Muscle layer of duodenum (tissue), 2 donors: ENCODE measurements at regions not wholly inside any gene's neighbourhood (a gene's known extent, or its start where the extent isn't known, plus 50 kb on each side); places are given as distances from the start of the nearest gene placed in this dataset.
"Not testable (repeated sequence)": the region's sequence is repeated elsewhere in the genome, so short reads cannot be mapped to it uniquely, and the experiment has no call there.

Experiments used
- H3K27ac ChIP-seq: one replicate; pipeline ENCODE4 v1.7.0; 2013; ENCODE audit warnings: mild to moderate bottlenecking, low read length
- H3K27me3 ChIP-seq: one replicate; pipeline ENCODE4 v1.7.0; 2013; ENCODE audit warnings: low read depth, mild to moderate bottlenecking, control low read depth, low read length
- H3K36me3 ChIP-seq, 2 donors: one replicate each; pipeline ENCODE4 v1.7.0; 2013; ENCODE audit warnings: low read length in 2 of 2, control low read depth in 1 of 2, mild to moderate bottlenecking in 1 of 2; ENCODE audit not compliant: insufficient read depth in 2 of 2, control insufficient read depth in 1 of 2
- H3K4me1 ChIP-seq, 2 donors: one replicate each; pipeline ENCODE4 v1.7.0; 2013; ENCODE audit warnings: low read length in 2 of 2, mild to moderate bottlenecking in 2 of 2, control low read depth in 1 of 2, moderate library complexity in 1 of 2; ENCODE audit not compliant: insufficient read depth in 2 of 2, control insufficient read depth in 1 of 2
- H3K4me3 ChIP-seq, 2 donors: one replicate each; pipeline ENCODE4 v1.7.0; 2013; ENCODE audit warnings: low read length in 2 of 2, low read depth in 1 of 2, mild to moderate bottlenecking in 1 of 2
- H3K9me3 ChIP-seq, 2 donors: one replicate each; pipeline ENCODE4 v1.7.0; 2013; ENCODE audit warnings: low read length in 2 of 2, control low read depth in 1 of 2, mild to moderate bottlenecking in 1 of 2; ENCODE audit not compliant: control insufficient read depth in 1 of 2
- donor health status: healthy.

DNA sequence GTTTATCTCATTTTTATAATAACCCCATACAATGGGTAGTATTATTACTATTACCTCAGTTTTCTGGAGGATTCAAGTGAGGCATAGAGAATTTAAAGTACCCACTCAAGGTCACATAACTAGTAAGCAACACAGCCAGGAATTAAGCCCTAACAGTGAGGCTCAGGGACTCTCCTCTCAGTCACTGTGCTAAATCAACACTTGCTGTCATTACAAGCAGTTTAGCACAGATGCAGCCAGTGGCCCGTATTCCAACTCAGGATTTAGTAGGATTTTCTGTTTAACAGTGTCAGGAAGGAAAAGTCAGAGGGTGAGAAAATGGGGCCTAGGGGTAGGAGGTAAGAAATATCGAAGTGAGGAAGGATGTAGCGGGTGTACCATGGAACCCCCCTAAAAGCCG lies 536.9 kb downstream of the TMEM114 start:
- H3K4me3 ChIP-seq: no peak overlapping the region
- H3K36me3 ChIP-seq: no peaks in the 10 kb centered on the region
- no peaks in the 10 kb centered on the region for H3K27me3 ChIP-seq
- no peaks in the 10 kb centered on the region for H3K4me1 ChIP-seq
- H3K27ac ChIP-seq: no peak overlapping the region
- no peaks in the 10 kb centered on the region for H3K9me3 ChIP-seq

GRCh38 chr16:8048433-8048832 lies 541.9 kb downstream of the TMEM114 start:
- Histone ChIP-seq H3K9me3 (peaks cover 0 to 3% of the 10 kb centered on the region in 2 donors), H3K27ac (no peak overlapping the region), H3K27me3 (no peaks in the 10 kb centered on the region)

GRCh38 chr16:8047736-8048135 lies 542.6 kb downstream of the TMEM114 start:
- H3K27ac ChIP-seq: no peak overlapping the region
- no peaks in the 10 kb centered on the region for H3K36me3 ChIP-seq
- H3K27me3 ChIP-seq: no peaks in the 10 kb centered on the region
- no peak overlapping the region for H3K4me3 ChIP-seq
- H3K4me1 ChIP-seq: no peaks in the 10 kb centered on the region
- peaks cover 0 to 3% of the 10 kb centered on the region in 2 donors for H3K9me3 ChIP-seq

More at GRCh38 chr16:8048433-8048832, 541.9 kb downstream of the TMEM114 start:
- Histone ChIP-seq H3K4me1 (no peaks in the 10 kb centered on the region), H3K4me3 (no peak overlapping the region), H3K36me3 (no peaks in the 10 kb centered on the region)

DNA sequence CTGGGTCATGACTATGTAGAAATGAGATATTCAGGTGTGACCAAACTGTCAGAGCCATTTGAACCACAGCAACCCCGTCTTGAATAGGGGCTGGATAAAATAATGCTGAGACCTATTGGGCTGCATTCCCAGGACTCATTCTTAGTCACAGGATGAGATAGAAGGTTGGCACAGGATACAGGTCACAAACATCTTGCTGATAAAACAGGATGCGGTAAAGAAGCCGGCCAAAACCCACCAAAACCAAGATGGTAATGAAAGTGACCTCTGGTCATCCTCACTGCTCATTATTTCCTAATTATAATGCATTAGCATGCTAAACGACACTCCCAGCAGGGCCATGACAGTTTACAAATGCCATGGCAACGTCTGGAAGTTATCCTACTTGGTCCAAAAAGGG lies 545.5 kb downstream of the TMEM114 start:
- Histone ChIP-seq H3K4me1 (no peaks in the 10 kb centered on the region), H3K27ac (no peak overlapping the region)

GRCh38 chr16:8032406-8032805 lies 557.9 kb downstream of the TMEM114 start:
- Histone ChIP-seq H3K4me3 (no peak overlapping the region), H3K27me3 (no peaks in the 10 kb centered on the region), H3K4me1 (no peaks in the 10 kb centered on the region), H3K9me3 (no peaks in the 10 kb centered on the region), H3K36me3 (no peaks in the 10 kb centered on the region), H3K27ac (no peak overlapping the region)

More for the DNA sequence above, 545.5 kb downstream of the TMEM114 start:
- Histone ChIP-seq H3K36me3 (no peaks in the 10 kb centered on the region), H3K9me3 (peaks cover 0 to 3% of the 10 kb centered on the region in 2 donors), H3K27me3 (no peaks in the 10 kb centered on the region), H3K4me3 (no peak overlapping the region)

GRCh38 chr16:8030004-8030403 lies 560.3 kb downstream of the TMEM114 start:
- H3K36me3 ChIP-seq, H3K4me1 ChIP-seq, H3K4me3 ChIP-seq, H3K27ac ChIP-seq, H3K27me3 ChIP-seq, H3K9me3 ChIP-seq: not testable (repeated sequence)

- Histone ChIP-seq H3K4me1 (no peaks in the 10 kb centered on the region), H3K27me3 (no peaks in the 10 kb centered on the region), H3K27ac (no peak overlapping the region), H3K9me3 (no peaks in the 10 kb centered on the region), H3K36me3 (no peaks in the 10 kb centered on the region), H3K4me3 (no peak overlapping the region)
Measured at GRCh38 chr16:8026450-8026849, 563.9 kb downstream of the TMEM114 start.

DNA sequence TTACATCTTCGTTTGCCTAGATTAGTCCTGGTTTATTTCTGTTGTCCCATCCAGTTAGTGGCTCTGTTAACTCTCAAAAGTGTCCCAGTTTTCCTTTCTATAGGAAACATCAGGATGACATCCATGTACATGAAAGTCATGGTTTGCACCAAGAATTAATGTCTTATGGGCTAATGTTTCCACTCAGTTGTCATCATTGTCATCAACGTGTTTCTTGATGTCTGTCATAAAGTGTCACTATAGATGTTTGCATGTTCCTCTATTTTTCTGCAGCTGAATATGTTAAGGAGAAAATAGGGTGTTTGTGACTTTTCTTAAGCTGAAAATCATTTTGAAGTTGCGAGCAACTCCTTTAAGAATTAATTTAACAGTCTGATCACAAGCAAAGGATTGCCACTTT lies 567.0 kb downstream of the TMEM114 start:
- Histone ChIP-seq H3K4me3 (no peak overlapping the region), H3K27ac (no peak overlapping the region), H3K27me3 (no peaks in the 10 kb centered on the region), H3K4me1 (no peaks in the 10 kb centered on the region), H3K9me3 (no peaks in the 10 kb centered on the region), H3K36me3 (no peaks in the 10 kb centered on the region)

- no peak overlapping the region for H3K4me3 ChIP-seq
- no peaks in the 10 kb centered on the region for H3K27me3 ChIP-seq
- no peaks in the 10 kb centered on the region for H3K36me3 ChIP-seq
- no peak overlapping the region for H3K27ac ChIP-seq
- H3K9me3 ChIP-seq: no peaks in the 10 kb centered on the region
- H3K4me1 ChIP-seq: no peaks in the 10 kb centered on the region
Measured at GRCh38 chr16:8005096-8005860, 585.0 kb downstream of the TMEM114 start.

GRCh38 chr16:7998789-7999453 lies 591.4 kb downstream of the TMEM114 start:
- H3K4me1 ChIP-seq: no peaks in the 10 kb centered on the region
- H3K27ac ChIP-seq: no peak overlapping the region
- H3K9me3 ChIP-seq: no peaks in the 10 kb centered on the region
- H3K4me3 ChIP-seq: no peak overlapping the region
- H3K36me3 ChIP-seq: no peaks in the 10 kb centered on the region
- H3K27me3 ChIP-seq: no peaks in the 10 kb centered on the region

- Histone ChIP-seq H3K27ac (no peak overlapping the region), H3K9me3 (no peaks in the 10 kb centered on the region), H3K27me3 (no peaks in the 10 kb centered on the region), H3K36me3 (no peaks in the 10 kb centered on the region), H3K4me1 (no peaks in the 10 kb centered on the region), H3K4me3 (no peak overlapping the region)
Measured at GRCh38 chr16:7997966-7998365, 592.3 kb downstream of the TMEM114 start.
